Activated CD8-positive, alpha-beta T cell treated with anti-CD3 and anti-CD28 coated beads for 36 hours (primary cell): ENCODE measurements at regions not wholly inside any gene's neighbourhood (a gene's known extent, or its start where the extent isn't known, plus 50 kb on each side); places are given as distances from the start of the nearest gene placed in this dataset. TPM values are rescaled to one million over a fixed set of nuclear protein-coding genes. Genes with fewer than 3 reads are reported as not detected.

Source experiments
- microRNA-seq: library from miRNA; unstranded; fragments of <30 nt; microRNA quantifications from one replicate; pipeline ENCODE4 v1.2.0, GENCODE V29; 2022; ENCODE audit warnings: borderline microRNAs expressed, borderline replicate concordance

Small RNAs in the stretch of these regions (microRNA-seq; reads per million reads assigned to microRNA genes)
- gene MIR4436A: not detected
